GM13977 (cell line): ENCODE measurements at regions not wholly inside any gene's neighbourhood (a gene's known extent, or its start where the extent isn't known, plus 50 kb on each side); places are given as distances from the start of the nearest gene placed in this dataset.

ENCODE experiments used
- DNase-seq: peaks from one replicate; pipeline ENCODE4 v3.0.0; 2012; ENCODE audit warnings: low spot score
- CTCF ChIP-seq: IDR thresholded peaks from 2 replicates; pipeline ENCODE4 v1.5.1; 2012; ENCODE audit warnings: mild to moderate bottlenecking, control low read depth; ENCODE audit not compliant: insufficient read depth; ENCODE audit errors: extremely low read depth, missing control alignments
- in situ Hi-C: fragments of 300-500 bp; cut with MboI; formaldehyde crosslinking; loops from one replicate; pipeline ENCODE4 v1.12.0; 2022; ENCODE audit warnings: low sequenced_read_pairs, low pct_unique_long_range_greater_than_20kb, mixed read lengths, inconsistent platforms; ENCODE audit not compliant: unreplicated experiment

- no peak for TF ChIP-seq CTCF
- in situ Hi-C loops: no loop called here
- DNase-seq: no peak
Measured at GRCh38 chr3:118505784-118506183, 528.9 kb downstream of the IGSF11 start.

GRCh38 chr3:118511402-118511801 is 523.2 kb downstream of the IGSF11 start:
- no peak for DNase-seq
- in situ Hi-C loops: no loop called here
- TF ChIP-seq CTCF: no peak

DNA sequence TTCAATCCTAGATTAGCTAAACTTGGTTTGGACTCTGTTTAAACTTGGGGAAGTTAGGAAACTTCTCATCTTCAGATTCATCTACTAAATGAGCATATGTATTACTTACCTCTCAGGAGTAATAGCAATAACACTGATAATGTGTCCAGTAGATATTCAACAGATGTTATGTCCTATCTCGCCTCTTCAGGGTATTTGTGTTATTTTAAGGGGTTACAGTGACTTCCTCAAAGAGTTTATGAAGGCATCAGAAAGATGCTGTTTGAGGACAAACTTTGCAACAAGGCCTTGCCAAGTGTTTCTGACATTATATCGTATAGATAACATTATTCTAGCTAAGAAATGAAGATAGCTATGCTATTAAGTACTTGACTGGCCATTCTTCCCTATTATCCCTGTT is 522.3 kb downstream of the IGSF11 start:
- in situ Hi-C loops: no loop called here
- no peak for TF ChIP-seq CTCF
- no peak for DNase-seq

DNA sequence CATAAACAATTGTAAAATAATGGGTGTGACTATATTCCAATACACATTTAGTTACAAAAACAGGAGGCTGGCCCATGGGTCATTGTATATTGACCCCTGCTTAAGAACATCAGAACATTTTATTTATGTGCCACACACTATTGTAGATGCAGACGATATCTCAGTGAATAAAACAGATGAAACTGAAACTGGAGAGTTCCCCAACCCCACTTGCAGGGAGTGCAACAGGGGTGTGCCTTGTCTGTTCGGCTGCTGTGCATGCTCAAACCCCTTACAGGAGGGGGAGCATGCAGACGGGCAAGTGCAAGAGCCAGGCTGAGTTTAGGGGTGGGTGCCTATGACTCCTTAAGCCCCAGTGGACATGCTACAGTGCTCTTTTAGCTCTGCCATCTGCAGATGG is 509.6 kb downstream of the IGSF11 start:
- no peak for DNase-seq
- TF ChIP-seq CTCF: no peak
- in situ Hi-C loops: no loop called here

GRCh38 chr3:118526758-118527513 is 507.7 kb downstream of the IGSF11 start:
- DNase-seq: peak; percentile 2
- TF ChIP-seq CTCF: no peak
- in situ Hi-C loops: no loop called here

DNA sequence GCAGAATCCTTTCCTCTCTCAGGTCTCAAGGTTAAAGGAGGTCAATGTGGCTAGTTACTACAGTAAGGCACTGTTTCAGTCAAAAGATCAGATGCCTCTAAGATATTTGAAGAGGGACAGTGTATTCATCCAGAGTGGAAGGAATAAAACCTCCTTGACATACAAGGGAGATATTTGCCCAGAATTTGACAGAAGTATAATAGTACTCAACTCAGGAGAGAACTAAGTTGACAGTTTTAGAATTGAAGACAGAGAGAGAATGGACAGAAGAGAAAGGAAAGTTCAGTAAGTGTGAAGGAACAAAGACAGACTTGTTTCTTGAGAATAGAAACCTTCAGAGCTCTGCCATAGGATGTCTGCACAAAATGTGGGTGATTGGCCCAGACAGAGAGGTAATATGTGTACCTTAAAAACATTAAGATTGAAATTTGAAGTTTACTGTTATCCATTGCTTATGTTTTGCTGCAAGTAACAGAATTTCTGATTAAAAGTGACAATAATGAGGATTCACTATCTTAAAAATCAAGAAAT is 507.1 kb downstream of the IGSF11 start:
- TF ChIP-seq CTCF: no peak
- DNase-seq: no peak
- in situ Hi-C loops: no loop called here
